HL-60 (cell line): ENCODE measurements at regions not wholly inside any gene's neighbourhood (a gene's known extent, or its start where the extent isn't known, plus 50 kb on each side); places are given as distances from the start of the nearest gene placed in this dataset.

Experiments
- DNase-seq, 2 experiments: peaks; one replicate each; pipeline ENCODE4 v3.0.0-alpha.2; 2010 to 2020; ENCODE audit warnings: low read depth in 1 of 2, low spot score in 1 of 2
- H3K27ac ChIP-seq: fragments of 250-450 bp; sonication (Bioruptor Pico); replicated peaks from 2 replicates; pipeline ENCODE4 v1.5.1; 2020; ENCODE audit warnings: mild to moderate bottlenecking, moderate library complexity
- H3K27me3 ChIP-seq: fragments of 250-450 bp; sonication (Bioruptor Pico); 2 replicates; pipeline ENCODE4 v1.5.1; 2021; ENCODE audit warnings: mild to moderate bottlenecking, moderate library complexity; ENCODE audit not compliant: insufficient read depth, poor library complexity, severe bottlenecking
- H3K4me3 ChIP-seq: replicated peaks from 2 replicates; pipeline ENCODE4 v1.5.1; 2011; ENCODE audit warnings: mild to moderate bottlenecking, control low read depth, low read length; ENCODE audit not compliant: insufficient read depth
- CTCF ChIP-seq: IDR thresholded peaks from one replicate; pipeline ENCODE4 v1.5.1; 2011; ENCODE audit warnings: low read length, control low read depth, inconsistent platforms; ENCODE audit not compliant: insufficient read depth
- GABPA ChIP-seq: IDR thresholded peaks from 2 replicates; pipeline ENCODE4 v1.6.1; 2012; ENCODE audit warnings: low read depth
- POLR2AphosphoS5 ChIP-seq: IDR thresholded peaks from 2 replicates; pipeline ENCODE4 v1.6.1; 2012; ENCODE audit warnings: low read depth
- REST ChIP-seq: IDR thresholded peaks from 2 replicates; pipeline ENCODE4 v1.6.1; 2012; ENCODE audit warnings: low read depth; ENCODE audit not compliant: insufficient replicate concordance
- SPI1 ChIP-seq: IDR thresholded peaks from 2 replicates; pipeline ENCODE4 v1.6.1; 2012; ENCODE audit warnings: low read depth, mild to moderate bottlenecking, borderline replicate concordance

- H3K27ac ChIP-seq: no peak overlapping the region
- no peak overlapping the region for H3K4me3 ChIP-seq
- no peak for TF ChIP-seq SPI1
- no peak for TF ChIP-seq CTCF
- no peak for TF ChIP-seq REST
- no peak for TF ChIP-seq POLR2AphosphoS5
- no peak for TF ChIP-seq GABPA
- no peaks in the 10 kb centered on the region for H3K27me3 ChIP-seq
- DNase-seq: no peak
These were observed 2529.3 kb downstream of the ARAP2 start for GRCh38 chr4:33714971-33715370.

GRCh38 chr4:33715841-33716395, 2528.4 kb downstream of the ARAP2 start:
- Histone ChIP-seq H3K4me3 (no peak overlapping the region), H3K27me3 (no peaks in the 10 kb centered on the region), H3K27ac (no peak overlapping the region)
- no peak for TF ChIP-seq SPI1
- TF ChIP-seq GABPA: no peak
- TF ChIP-seq REST: no peak
- no peak for DNase-seq

- H3K27me3 ChIP-seq: no peaks in the 10 kb centered on the region
- no peak overlapping the region for H3K27ac ChIP-seq
- no peak for DNase-seq
- TF ChIP-seq CTCF (no peak), GABPA (no peak), REST (no peak), POLR2AphosphoS5 (no peak), SPI1 (no peak)
- H3K4me3 ChIP-seq: no peak overlapping the region
These were observed 2522.1 kb downstream of the ARAP2 start for GRCh38 chr4:33722254-33722653.
